HG03175 (cell line): ENCODE measurements at regions not wholly inside any gene's neighbourhood (a gene's known extent, or its start where the extent isn't known, plus 50 kb on each side); places are given as distances from the start of the nearest gene placed in this dataset.
"Not testable (repeated sequence)": the region's sequence is repeated elsewhere in the genome, so short reads cannot be mapped to it uniquely, and the experiment has no call there.

Source experiments
- ATAC-seq: cut with Tn5 transposase; IDR thresholded peaks from one replicate; pipeline ENCODE4 v1.9.1; 2021; ENCODE audit warnings: mild to moderate bottlenecking, moderate library complexity; ENCODE audit not compliant: unreplicated experiment

DNA sequence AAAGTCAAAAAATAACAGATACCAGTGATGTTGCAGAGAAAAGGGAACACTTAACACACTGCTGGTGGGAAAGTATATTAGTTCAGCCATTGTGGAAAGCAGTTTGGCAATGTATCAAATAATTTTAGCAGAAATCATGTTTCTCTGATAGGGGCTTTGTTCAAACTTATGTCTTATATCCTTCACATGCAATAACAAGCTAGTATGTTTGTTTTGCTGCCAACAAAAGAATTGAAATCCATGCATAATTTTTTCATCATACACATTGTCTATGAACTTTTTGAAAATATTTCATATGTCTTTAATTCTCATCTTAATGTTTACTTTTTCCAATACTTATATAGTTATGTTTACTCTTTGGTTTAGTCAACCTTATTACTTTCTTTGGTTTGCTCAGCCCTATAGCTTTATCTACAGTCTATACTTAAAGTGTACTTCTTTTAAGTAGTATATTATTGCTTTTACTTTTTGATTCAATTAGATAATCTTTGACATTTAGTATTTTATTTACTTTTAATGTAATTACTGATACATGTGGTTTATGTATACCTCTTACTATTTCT lies 639.6 kb upstream of the CBLB start:
- ATAC-seq, result no peak

DNA sequence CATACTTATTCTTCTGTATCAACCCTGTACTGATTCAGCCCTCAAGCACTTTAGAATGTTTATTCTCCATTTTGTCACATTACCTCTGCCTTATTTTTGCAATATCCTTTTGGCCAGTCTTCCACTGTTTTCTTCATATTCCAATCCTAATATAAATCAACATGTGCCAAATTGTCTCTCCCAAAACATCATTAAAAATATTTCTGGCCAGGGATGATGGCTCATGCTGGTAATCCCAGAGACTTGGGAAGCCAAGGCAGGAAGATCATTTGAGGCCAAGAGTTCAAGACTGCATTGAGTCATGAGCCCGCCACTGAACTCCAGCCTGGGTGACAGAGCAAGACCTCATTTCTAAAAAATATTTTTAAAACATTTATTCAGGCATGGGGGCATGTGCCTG lies 641.4 kb upstream of the CBLB start:
- ATAC-seq, result no peak

DNA sequence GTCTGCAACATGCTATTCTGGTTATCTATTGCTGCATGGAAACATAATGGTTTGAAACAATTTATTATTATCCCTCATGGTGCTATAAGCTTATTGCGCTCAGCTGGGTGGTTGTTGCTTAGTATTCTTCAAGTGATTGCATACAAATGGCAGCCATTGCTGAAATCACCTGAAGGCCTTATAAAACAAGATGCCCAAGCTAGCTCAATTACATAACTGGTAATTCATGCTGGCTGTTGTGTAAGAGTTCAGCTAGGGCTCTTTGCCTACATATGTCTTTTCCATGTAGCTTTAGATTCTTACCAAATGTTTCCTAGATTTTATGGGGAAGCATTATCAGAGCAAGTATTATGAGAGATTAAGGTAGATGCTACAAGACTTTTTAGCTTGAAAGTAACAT lies 644.0 kb upstream of the CBLB start:
- no peak for ATAC-seq

DNA sequence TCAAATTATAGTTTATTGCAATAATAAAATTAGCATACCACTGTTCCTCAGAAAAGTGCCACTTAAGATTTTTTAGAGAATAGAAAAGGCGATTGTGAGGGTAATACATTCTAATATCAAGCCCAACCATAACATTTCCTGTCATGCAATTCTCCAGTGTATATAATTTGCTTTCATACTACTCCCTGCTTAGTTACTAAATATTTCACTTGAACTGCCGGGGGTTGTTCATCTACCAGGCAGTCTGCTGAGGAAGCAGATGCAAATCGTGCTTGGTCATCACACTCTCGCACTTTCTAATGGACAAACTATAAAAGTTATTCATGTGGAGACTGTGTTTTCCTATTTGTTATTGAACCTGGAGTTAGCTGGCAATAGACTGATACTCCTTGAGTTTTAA lies 645.6 kb upstream of the CBLB start:
- ATAC-seq, result peak; percentile 79

DNA sequence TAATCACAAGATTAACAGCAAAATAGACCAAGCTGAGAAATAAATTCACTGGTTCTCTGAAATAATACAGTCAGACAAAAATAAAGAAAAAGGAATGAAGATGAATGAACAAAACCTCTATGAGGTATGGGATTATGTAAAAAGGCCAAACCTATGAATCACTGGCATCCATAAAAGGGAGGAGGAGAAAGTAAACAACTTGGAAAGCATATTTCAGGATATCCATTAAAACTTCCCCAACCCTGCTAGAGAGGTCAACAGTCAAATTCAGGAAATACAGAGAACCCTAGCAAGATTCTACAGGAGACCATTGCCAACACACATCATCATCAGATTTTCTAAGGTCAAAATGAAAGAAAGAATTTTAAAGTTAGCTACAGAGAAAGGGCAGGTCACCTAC lies 649.7 kb upstream of the CBLB start:
- no peak for ATAC-seq

DNA sequence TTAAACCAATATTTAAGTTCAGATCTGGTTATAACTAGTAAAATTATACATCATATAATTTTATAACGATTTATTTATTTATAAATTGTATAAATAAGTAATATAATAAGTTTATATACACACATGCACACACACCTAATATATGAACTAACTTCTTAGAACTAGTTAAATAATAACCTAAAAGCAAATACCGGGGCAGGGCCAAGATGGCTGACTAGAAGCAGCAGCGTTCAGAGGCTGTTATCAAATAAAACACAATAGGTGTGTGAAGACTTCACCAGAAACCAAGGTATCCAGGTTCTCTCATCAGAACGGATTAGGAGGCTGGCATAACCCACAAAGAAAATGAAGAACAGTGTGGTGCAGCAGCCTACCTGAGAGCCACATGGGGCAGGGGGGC lies 653.6 kb upstream of the CBLB start:
- no peak for ATAC-seq

DNA sequence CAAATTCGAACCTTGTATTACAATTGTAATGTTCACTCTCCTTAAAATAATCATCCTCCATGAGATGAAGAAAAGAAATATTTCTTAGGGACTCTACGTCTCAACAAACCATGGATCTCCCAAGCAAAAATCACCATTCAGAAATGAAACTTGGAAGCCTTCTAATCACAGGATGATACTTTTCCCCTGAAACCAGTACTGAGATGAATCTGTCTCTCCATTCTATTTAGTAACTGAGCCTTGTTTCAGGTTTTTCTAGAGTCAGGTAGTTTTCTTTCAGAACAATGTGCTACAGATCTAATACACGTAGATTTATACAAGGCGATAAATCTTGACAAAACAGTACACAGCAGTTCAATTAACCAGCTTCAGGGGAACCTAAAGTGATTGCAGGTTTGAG lies 660.1 kb upstream of the CBLB start:
- ATAC-seq, result no peak

DNA sequence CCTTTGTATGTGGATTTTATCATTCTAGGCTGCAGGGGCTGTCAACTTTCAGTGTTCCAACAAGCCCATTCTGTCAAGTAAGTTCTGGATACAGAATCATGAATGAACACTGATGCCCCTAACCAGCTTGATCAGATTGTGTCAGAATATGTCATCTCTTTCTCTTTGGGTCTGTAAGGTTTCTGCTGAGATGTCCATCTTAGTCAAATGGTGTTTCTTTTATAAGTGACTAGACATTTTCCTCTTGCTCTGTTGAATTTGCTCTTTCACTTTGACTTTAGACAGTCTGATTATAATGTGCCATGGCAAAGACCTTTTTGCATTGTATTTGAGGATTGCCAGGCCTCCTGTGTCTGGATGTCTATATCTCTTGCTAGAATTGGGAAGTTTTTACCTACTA lies 660.9 kb upstream of the CBLB start:
- no peak for ATAC-seq

DNA sequence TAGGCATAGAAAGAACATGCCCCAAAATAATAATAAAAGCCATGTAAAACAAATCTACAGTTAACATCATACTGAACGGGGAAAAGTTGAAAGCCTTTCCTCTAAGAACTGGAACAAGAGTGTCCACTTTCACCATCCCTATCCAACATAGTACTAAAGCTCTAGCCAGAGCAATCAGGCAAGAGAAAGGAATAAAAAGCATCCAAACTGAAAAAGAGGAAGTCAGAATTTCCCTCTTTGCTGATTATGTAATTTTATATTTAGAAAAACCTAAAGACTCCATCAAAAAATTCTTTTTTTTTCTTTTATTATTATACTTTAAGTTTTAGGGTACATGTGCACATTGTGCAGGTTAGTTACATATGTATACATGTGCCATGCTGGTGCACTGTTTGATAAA lies 661.6 kb upstream of the CBLB start:
- ATAC-seq, result no peak

DNA sequence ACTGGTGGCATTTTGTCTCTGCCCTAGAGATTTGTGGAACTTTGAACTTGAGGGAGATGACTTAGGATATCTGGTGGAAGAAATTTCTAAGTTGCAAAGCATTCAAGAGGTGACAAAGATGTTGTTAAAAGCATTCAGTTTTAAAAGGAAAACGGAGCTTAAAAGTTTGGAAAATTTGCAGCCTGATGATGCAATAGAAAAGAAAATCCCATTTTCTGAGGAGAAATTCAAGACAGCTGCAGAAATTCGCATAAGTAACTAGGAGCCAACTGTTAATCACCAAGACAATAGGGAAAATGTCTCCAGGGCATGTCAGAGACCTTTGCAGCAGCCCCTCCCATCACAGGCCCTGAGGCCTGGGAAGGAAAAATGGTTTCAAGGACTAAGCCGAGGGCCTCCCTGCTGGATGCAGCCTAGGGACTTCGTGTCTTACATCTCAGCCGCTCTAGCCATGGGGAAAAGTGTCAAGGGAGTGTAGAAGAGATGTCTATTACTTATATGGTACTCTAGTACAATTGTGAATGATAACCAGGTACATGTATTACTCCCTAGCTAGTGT lies 663.0 kb upstream of the CBLB start:
- ATAC-seq, result not testable (repeated sequence)

DNA sequence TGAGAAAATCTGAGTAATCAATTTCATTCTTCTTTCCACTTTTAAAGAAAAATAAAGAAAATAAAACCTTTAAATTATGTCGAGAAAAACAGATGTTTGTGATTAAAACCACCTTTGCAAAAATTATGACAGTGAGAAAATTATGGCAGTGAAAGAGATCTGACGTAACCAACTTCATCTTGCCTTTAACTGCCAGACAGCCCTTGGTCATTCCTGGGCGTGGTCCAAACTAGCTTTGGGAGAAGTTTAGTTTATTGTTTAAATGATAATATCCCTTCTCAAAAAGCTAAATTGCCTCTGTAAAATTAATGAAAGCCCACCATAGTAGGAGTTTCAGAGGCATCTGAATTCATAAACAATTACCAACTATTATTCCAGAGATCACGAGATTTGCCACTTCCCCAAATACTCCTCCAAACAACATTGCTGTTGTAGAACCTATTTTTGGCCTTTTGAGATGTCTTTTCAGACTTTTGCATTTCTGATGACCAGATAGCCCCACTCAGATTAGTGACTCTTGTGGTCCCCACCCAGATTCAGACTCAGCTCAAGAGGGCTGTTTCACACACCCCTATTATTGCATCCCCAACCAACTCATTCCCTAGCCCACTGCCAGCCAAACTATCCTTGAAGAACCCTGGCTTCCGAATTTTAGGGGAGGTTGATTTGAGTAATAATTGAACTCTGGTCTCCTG lies 664.4 kb upstream of the CBLB start:
- ATAC-seq, result no peak

DNA sequence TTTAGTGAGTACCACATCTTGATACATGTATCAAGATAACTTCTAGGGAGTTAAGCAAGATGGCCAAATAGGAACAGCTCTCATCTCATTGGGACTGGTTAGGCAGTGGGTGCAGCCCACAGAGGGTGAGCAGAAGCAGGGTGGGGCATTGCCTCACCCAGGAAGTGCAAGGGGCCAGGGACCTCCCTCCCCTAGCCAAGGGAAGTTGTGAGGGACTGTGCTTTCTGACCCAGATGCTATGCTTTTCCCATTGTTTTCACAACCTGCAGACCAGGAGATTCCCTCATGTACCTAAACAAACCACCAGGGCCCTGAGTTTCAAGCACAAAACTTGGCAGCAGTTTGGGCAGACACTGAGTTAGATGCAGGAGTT lies 665.0 kb upstream of the CBLB start:
- ATAC-seq, result no peak

DNA sequence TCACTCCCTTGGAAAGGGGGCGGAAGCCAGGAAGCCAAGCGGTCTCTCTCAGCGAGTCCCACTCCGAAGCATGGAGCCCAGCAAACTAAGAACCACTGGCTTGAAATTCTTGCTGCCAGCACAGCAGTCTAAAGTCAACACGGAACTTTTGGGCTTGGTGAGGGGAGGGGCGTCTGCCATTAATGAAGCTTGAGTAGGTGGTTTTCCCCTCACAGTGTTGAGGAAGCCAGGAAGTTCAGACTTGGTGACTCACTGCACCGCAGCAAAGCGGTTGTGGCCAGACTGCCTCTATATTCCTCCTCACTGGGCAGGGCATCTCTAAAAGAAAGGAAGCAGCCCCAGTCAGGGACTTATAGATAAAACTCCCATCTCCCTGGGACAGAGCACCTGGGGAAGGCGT lies 665.4 kb upstream of the CBLB start:
- ATAC-seq, result no peak

DNA sequence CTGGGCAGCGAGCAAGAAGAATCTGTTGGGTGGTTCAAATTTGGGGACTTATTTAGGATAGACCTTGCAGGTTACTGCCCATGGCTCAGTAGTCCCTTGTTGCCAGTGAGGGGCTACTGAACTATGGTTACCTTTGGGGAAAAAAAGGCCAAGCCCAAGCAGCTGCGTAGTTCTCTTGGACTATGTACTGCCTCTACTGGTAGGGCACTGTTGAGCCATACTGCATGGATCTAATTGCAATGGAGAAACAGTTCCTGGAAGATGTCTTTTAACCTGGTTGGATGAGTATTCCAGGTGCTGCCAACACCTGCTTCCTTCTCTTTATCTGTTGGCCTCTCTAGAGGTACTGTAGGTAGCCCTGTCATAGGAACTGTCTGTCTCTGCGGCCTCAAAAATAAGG lies 671.9 kb upstream of the CBLB start:
- no peak for ATAC-seq

DNA sequence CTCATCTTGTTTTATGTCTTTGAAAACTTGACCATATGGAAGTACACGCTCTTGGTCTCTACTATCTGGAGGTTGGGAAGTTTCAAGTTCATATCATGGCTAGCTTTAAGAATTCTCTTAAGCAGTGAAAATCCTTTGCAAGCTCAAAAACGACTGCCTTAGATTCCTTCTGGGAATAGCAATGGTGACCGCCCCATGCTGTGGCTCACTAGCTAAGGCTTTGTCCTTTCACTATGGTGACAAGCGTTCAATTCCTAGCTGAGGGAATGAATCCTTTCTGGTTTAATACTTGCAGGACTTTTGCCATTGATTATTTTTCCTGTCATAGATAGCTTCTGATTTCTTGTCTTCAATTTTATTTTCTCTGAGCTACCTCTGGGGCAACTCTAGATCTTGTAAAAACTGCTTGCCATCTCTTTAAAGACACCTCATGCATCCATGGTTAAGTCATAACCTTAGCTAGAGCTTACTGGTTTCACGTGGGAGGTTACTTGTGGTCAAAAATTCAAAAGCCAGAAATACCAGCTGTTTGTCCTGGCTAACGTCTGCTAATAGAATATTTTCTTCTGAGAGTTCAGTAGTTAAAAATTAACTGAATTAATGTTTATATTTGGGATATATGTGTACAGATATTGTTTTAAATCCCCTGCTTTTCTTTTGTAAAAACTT lies 673.4 kb upstream of the CBLB start:
- no peak for ATAC-seq

DNA sequence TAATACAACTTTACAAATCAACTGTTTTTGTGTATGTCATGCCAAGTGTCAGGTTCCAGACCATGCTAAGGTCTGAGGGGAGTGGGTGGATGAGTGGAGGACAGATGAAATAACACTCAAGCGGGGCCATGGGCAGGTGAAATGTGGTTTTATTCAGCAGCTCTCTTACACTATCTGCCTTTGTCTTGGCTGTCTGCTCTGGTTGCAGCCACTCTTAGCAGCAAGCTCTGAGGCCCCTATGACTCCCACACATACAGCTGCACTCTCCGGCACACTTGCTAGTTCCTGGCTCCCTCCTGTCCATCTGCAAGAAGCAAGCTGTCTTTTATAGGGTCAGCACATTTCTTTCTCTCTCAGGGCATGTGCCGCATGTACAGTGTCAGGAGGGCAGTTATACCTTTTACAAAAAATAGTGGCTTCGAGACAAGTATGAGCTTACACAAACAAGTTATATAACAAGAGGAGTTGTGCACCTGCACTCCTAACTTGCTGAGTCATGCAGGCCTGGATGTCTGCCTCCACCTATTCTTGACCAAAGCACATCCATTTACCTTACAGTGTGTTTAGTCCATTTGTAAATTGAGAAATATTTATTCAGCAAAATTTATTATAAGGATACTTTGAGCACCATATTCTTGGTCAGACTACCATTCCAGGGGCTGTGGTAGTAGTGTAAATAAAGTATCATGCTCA lies 683.7 kb upstream of the CBLB start:
- ATAC-seq, result no peak

DNA sequence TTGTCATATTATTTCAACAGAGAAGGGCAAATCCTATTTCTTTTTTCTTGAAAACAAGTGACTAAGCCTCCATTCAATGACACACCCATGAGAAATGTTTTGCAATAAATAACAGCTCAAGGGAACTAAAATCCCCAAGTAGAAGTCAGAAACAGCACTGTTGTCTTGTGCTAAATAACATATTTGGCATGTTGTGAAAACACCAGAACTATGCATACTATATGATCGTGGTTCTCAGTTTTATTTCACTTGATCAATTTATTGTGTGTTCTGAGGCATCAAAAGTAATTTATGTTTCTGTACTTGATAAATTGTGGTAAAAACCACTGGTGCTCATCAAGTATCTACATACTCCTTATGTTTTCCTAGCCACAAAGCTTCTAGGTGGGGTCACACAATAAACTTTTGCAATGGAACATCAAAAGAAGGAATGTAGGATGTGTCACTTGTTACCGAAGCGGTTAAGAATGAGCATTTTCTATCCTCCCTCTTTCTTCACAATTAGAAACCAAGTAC lies 691.7 kb upstream of the CBLB start:
- ATAC-seq, result no peak

DNA sequence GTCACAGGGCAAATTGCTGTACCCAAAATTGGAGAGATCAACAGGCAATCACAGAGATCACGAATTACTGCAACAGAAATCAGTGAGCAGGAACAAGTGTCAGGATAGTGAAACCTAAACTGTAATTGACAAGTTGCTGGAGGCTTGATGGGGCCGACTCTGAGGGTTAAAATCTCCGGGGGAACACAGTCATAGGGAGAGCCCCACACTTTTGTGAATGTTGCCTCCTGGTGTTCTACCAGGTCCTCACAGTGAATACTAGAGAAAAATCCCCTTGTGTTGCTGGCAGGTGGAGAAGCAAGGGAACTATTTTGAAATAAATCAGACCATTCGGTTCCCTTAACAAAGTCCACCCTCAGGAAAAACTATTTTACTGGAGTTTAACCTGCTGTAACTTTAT lies 697.5 kb upstream of the CBLB start:
- peak; percentile 93 for ATAC-seq

DNA sequence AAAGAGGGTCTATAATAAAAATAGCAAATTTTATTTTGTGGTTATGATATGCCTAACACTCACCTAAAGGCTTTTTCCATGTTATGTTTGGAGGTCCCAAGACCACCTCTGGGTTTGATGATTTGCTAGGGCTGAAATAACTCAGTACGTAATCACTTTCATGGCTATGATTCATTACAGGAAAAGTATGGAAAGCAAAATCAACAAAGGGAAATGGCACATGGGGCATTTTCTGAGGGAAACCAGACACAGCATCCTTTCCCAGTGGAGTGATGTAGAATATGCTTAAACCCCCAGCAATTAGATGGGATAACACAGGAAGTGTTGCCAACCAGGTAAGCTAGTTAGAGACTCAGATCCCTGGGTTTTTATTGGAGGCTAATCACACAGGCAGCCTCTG lies 701.6 kb upstream of the CBLB start:
- ATAC-seq, result no peak

DNA sequence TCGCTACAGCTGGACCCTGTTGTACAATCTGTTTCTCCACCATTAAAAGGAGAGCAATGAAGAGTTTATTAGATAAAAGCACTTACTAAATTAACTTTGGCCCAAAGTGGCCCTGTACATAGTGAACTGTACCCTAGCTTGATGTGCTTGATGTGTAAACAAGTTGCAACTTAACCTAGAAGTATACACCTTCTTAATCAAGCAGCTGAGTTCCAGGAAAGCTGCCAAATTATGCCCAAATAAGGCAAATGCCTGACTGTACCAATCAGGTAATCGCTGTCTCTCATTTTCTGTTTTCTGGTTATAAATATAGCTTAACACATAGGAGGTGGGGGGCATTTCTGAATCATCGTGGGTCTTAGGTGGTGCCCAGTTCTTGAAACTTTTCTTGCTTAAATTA lies 704.8 kb upstream of the CBLB start:
- ATAC-seq, result no peak

DNA sequence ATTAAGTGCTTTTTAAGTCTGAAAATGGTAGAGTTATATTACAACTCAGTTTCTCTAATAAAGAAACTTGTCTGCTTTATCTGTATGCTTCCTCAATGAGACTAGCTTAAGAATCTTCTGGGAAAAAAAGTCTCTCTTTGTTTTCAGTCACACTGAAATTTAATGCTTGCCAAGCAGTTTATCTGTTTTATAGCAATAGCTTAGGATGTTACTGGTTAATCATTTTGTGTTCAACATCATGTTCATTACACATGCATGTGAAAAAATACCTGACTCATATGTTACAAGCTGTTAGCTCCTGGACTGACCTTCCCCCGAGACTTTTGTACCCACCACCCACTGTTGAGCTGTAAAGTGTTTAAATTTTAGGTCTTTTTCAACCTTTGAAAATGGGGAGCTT lies 706.2 kb upstream of the CBLB start:
- no peak for ATAC-seq

DNA sequence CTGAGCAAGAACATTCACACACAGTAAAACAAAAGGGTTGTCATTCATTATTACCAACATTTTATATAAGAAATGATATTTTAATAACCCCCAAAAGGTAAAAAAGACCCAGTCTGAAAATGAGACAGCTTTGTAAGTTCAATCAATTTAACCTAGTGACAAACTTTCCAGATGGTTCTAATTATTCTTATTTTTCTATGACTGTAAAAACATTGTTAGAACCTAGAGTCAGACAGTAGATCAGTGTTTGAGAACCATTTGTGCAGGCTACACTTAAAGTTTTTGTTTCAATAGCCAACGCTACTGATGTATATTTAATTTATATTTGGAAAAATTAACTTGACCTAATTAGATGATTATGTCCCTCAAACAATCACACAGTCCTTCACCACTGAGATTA lies 708.4 kb upstream of the CBLB start:
- no peak for ATAC-seq
